A549 (cell line): ENCODE measurements at regions not wholly inside any gene's neighbourhood (a gene's known extent, or its start where the extent isn't known, plus 50 kb on each side); places are given as distances from the start of the nearest gene placed in this dataset.

Experiments
- ATAC-seq, 2 experiments: fragments of 200-7000 bp in 1 of 2; fragments of >200 bp in 1 of 2; cut with Nextera tagmentation in 1 of 2; cut with Tn5 transposase in 1 of 2; 3 replicates each; pipeline versions ENCODE4 v1.8.0 to v1.9.1; 2018 to 2020; ENCODE audit warnings: mild to moderate bottlenecking in 1 of 2, moderate library complexity in 1 of 2
- CTCF ChIA-PET: fragments of 300-600 bp; sonication (Branson Sonifier 250); formaldehyde crosslinking; extraction: SDS; loops from one replicate; lab custom pipeline; 2021; ENCODE audit warnings: antibody characterized with exemption, inconsistent platforms; lab: Yijun Ruan, JAX
- POLR2A ChIA-PET: fragments of 350-600 bp; formaldehyde crosslinking; extraction: SDS; loops from one replicate; lab custom pipeline; 2021; ENCODE audit warnings: antibody characterized with exemption, inconsistent platforms; lab: Yijun Ruan, JAX
- DNase-seq, 2 experiments: peaks; one replicate each; pipeline versions ENCODE4 v3.0.0 to v3.0.0-alpha.2; 2011 to 2016; ENCODE audit warnings: low read depth in 1 of 2, low spot score in 1 of 2
- FAIRE-seq: peaks from 2 replicates; lab custom pipeline; 2011; peaks lifted over from hg19 to GRCh38; lab: Jason Lieb, UNC
- H3K27ac ChIP-seq, 2 experiments: fragments of >200 bp; sonication (Bioruptor Twin); formaldehyde crosslinking; 3 replicates each; pipeline ENCODE4 v1.5.1; 2016 to 2017
- H3K4me1 ChIP-seq: fragments of >200 bp; sonication (Bioruptor Twin); formaldehyde crosslinking; 3 replicates; pipeline ENCODE4 v1.6.1; 2016
- H3K4me2 ChIP-seq: fragments of >200 bp; sonication (Bioruptor Twin); formaldehyde crosslinking; 3 replicates; pipeline ENCODE4 v1.6.1; 2016
- H3K4me3 ChIP-seq: fragments of >200 bp; sonication (Bioruptor Twin); formaldehyde crosslinking; 3 replicates; pipeline ENCODE4 v1.5.1; 2016
- H3K9me3 ChIP-seq: fragments of >200 bp; sonication (Bioruptor Twin); formaldehyde crosslinking; 3 replicates; pipeline ENCODE4 v1.6.1; 2016
- BCL3 ChIP-seq: fragments of >200 bp; sonication (Bioruptor Twin); formaldehyde crosslinking; IDR thresholded peaks from 3 replicates; pipeline ENCODE4 v1.6.1; 2016
- CHD2 ChIP-seq: fragments of 150-350 bp; IDR thresholded peaks from 2 replicates; pipeline ENCODE4 v1.6.1; 2014; ENCODE audit warnings: low read length; ENCODE audit not compliant: partially characterized antibody
- E2F6 ChIP-seq: IDR thresholded peaks from 2 replicates; pipeline ENCODE4 v1.6.1; 2012; ENCODE audit warnings: low read depth, borderline replicate concordance
- EHMT2 ChIP-seq: fragments of 200-600 bp; sonication (generic); IDR thresholded peaks from 2 replicates; pipeline ENCODE4 v1.6.1; 2016; ENCODE audit warnings: antibody characterized with exemption, low read depth, mild to moderate bottlenecking, moderate library complexity
- ESRRA ChIP-seq: fragments of 150-350 bp; IDR thresholded peaks from 2 replicates; pipeline ENCODE4 v1.6.1; 2014; ENCODE audit warnings: mild to moderate bottlenecking, low read length, borderline replicate concordance
- FOSL2 ChIP-seq, 2 experiments: fragments of 450-650 bp in 1 of 2; fragments of >200 bp in 1 of 2; sonication (Bioruptor Twin) in 1 of 2; formaldehyde crosslinking; IDR thresholded peaks; 2 replicates each; pipeline versions ENCODE4 v1.5.0 to v1.6.1; 2016 to 2020; ENCODE audit warnings: mild to moderate bottlenecking in 1 of 2, moderate library complexity in 1 of 2
- FOXS1 ChIP-seq: fragments of 250-450 bp; sonication (Bioruptor Pico); IDR thresholded peaks from 2 replicates; pipeline ENCODE4 v1.5.0; 2020; ENCODE audit warnings: mild to moderate bottlenecking, moderate library complexity
- GATA3 ChIP-seq: IDR thresholded peaks from 2 replicates; pipeline ENCODE4 v1.6.1; 2012; ENCODE audit warnings: borderline replicate concordance
- HOXA7 ChIP-seq: fragments of 250-450 bp; sonication (Bioruptor Pico); IDR thresholded peaks from 2 replicates; pipeline ENCODE4 v1.5.0; 2020; ENCODE audit warnings: mild to moderate bottlenecking, moderate library complexity
- JUNB ChIP-seq: fragments of >200 bp; sonication (Bioruptor Twin); formaldehyde crosslinking; IDR thresholded peaks from 2 replicates; pipeline ENCODE4 v1.6.1; 2016
- MAFK ChIP-seq: fragments of 450-650 bp; IDR thresholded peaks from 2 replicates; pipeline ENCODE4 v1.6.1; 2014; ENCODE audit not compliant: partially characterized antibody
- MAZ ChIP-seq: fragments of 150-350 bp; IDR thresholded peaks from 2 replicates; pipeline ENCODE4 v1.6.1; 2014; ENCODE audit warnings: antibody characterized with exemption, low read depth, low read length, borderline replicate concordance
- MYC ChIP-seq: IDR thresholded peaks from 2 replicates; pipeline ENCODE4 v1.6.1; 2012; ENCODE audit warnings: mild to moderate bottlenecking, inconsistent platforms, low read length, improper control_type of control experiment, borderline replicate concordance
- RNF2 ChIP-seq: fragments of 200-600 bp; sonication (generic); IDR thresholded peaks from 2 replicates; pipeline ENCODE4 v1.6.1; 2016; ENCODE audit warnings: low read depth, mild to moderate bottlenecking, antibody characterized with exemption, moderate library complexity, borderline replicate concordance
- SMC3 ChIP-seq: fragments of >200 bp; sonication (Bioruptor Twin); formaldehyde crosslinking; IDR thresholded peaks from 3 replicates; pipeline ENCODE4 v1.6.1; 2018; ENCODE audit warnings: inconsistent platforms
- SREBF2 ChIP-seq: fragments of 450-650 bp; IDR thresholded peaks from 2 replicates; pipeline ENCODE4 v1.6.1; 2014; ENCODE audit warnings: mild to moderate bottlenecking, moderate library complexity
- TFCP2L1 ChIP-seq: fragments of 250-450 bp; sonication (Bioruptor Pico); IDR thresholded peaks from 2 replicates; pipeline ENCODE4 v1.5.0; 2021; ENCODE audit warnings: mild to moderate bottlenecking
- ZFP36 ChIP-seq: fragments of 450-650 bp; IDR thresholded peaks from 2 replicates; pipeline ENCODE4 v1.6.1; 2014; ENCODE audit warnings: borderline replicate concordance; ENCODE audit not compliant: partially characterized antibody
- ZNF302 ChIP-seq: fragments of 250-450 bp; sonication (Bioruptor Pico); IDR thresholded peaks from 2 replicates; pipeline ENCODE4 v1.9.0; 2021; ENCODE audit warnings: inconsistent platforms, mild to moderate bottlenecking, moderate library complexity
- WGBS: methylation state at CpG from one replicate; pipeline ENCODE4 v1.1.6; 2017; ENCODE audit errors: missing lambda C conversion rate; 5-methylcytosine and 5-hydroxymethylcytosine counted together
- TF ChIP-seq, protein P1 (sequence below): IDR thresholded peaks from 2 replicates; pipeline ENCODE4 v1.6.1; 2012

DNA sequence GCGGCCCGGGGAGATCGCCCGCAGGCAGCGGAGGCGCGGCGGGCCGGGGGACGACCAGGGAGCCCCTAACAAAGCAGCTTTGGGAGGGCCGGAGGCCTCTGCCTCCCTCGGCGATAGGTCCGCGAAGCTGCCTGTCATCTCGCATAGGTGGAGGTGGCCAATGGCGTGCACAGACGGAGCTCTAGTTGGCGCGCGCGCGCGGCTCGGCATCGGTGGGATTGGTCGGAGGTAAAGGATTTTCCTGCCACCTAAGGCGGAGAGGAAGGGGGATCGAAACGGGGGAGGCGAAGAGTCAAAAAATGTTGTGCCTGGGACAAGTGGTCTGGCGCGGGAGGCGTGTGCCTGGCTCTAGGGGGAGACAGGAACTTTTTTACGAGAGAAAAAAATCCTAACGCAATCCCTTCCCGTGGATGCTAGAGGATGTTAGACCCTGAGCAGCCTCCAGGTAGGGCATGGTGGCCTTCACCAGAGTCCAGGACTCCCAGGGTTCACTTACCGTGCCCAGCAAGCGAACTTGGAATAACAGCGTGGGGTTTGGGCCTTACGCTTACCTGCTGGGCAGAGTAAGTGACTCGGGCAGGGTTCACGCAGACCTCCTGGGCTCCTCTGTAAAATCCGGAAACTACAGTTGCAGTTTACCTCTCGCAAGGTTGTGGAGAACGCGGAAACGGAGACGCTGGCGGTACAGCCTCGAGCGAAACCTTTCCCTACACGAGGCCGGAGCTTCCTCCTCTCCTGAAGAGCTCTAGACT, 99.9 kb upstream of the SOD1 start:
- no peaks in the 10 kb centered on the region for H3K9me3 ChIP-seq
- FAIRE-seq (no peak), ATAC-seq (peak; percentile 95 to 97), DNase-seq (peak; percentile 83 to 94)
- peaks cover 10% of the 10 kb centered on the region; the same call in 1 of the 3 replicates for H3K4me1 ChIP-seq
- 17% methylated on average over 30 of the region's 54 CpGs for WGBS
- CTCF ChIA-PET = interaction anchor here (0.7 to 6.1 kb wide), 8 partner anchors 11 to 365 kb away, joined by 3 to 29 read pairs (median 4); no protein-coding TSS in a partner anchor
- peak; percentile 23; the same call in 1 of the 2 replicates for TF ChIP-seq E2F6
- TF ChIP-seq ZFP36 = no peak
- no peak for TF ChIP-seq RNF2
- no peak for TF ChIP-seq ZNF302 (CRISPR knock-in tag)
- TF ChIP-seq, protein P1, sequence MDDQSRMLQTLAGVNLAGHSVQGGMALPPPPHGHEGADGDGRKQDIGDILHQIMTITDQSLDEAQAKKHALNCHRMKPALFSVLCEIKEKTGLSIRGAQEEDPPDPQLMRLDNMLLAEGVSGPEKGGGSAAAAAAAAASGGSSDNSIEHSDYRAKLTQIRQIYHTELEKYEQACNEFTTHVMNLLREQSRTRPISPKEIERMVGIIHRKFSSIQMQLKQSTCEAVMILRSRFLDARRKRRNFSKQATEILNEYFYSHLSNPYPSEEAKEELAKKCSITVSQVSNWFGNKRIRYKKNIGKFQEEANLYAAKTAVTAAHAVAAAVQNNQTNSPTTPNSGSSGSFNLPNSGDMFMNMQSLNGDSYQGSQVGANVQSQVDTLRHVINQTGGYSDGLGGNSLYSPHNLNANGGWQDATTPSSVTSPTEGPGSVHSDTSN = peak; percentile 94
- peak overlapping the region; percentile 46 for H3K4me3 ChIP-seq
- H3K4me2 ChIP-seq = peak overlapping the region; percentile 72
- POLR2A ChIA-PET = interaction anchor here (0.7 to 0.8 kb wide), 2 partner anchors 143 to 192 kb away, joined by 4 to 5 read pairs; no protein-coding TSS in a partner anchor
- H3K27ac ChIP-seq = peak overlapping the region in 1 of 2 experiments; percentile 83; a peak in 4 of 6 replicates

- ChIA-PET CTCF (interaction anchor here (0.6 to 6.1 kb wide), 9 partner anchors 11 to 365 kb away, joined by 3 to 29 read pairs (median 3); no protein-coding TSS in a partner anchor), POLR2A (interaction anchor here (0.7 to 0.8 kb wide), 2 partner anchors 143 to 192 kb away, joined by 4 to 5 read pairs; no protein-coding TSS in a partner anchor)
- Histone ChIP-seq H3K27ac (peak overlapping the region in 1 of 2 experiments; percentile 83; a peak in 5 of 6 replicates), H3K4me3 (peak overlapping the region; percentile 46), H3K4me2 (peak overlapping the region; percentile 97), H3K4me1 (peaks cover 15% of the 10 kb centered on the region; the same call in 1 of the 3 replicates), H3K9me3 (no peaks in the 10 kb centered on the region)
- WGBS = no CpG with 5 or more reads among the region's 59 CpGs
- no peak for TF ChIP-seq TFCP2L1
- TF ChIP-seq MAZ = no peak
- no peak for TF ChIP-seq EHMT2
- TF ChIP-seq CHD2 = no peak
- ATAC-seq = peak; percentile 96
- peak; percentile 88 to 89 for DNase-seq
- no peak for FAIRE-seq
Observed at GRCh38 chr21:31558962-31559367, 100.5 kb upstream of the SOD1 start.

DNA sequence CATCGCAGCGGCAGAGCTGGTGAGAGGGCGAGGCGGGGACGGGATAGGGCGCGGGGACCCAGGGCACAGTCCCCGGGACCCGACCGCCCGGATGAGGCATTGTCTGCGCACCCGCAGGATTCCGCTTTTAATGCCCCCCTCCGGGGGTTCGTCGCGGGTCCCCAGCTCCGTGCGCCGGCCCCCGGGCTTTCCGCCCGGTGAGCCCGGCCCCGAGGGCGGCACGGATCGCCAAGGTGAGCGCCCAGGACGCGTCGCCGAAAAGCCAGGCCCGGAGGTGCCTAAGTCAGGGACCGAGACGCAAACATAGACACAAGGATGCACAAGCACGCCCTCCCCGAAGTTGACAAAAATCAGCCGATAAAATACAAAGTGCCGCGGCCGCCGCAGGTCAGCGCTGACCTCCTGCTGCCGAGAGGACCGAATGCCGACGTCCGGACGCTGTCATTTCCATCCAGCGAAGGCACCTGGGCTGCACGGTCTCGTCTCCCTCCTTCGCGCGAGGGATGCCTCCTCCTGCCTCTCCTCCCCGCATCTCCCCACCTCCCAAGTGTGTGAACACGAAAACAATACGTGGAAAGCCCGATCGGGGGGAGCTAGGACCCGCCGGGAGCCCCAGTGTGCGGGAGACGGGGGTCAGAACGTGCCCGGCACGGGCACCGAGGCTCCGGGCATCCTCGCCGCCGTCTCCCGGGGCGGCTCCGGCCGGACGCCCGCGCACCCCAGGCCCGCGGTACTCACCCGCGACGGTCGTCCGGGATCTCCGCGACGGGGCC, 101.1 kb upstream of the SOD1 start:
- ATAC-seq (peak in 1 of 2 experiments; percentile 54; a peak in 3 of 6 replicates), FAIRE-seq (no peak), DNase-seq (no peak)
- Histone ChIP-seq H3K4me2 (peak overlapping the region; percentile 97), H3K9me3 (no peaks in the 10 kb centered on the region), H3K27ac (peak overlapping the region in 1 of 2 experiments; percentile 82; a peak in 4 of 6 replicates), H3K4me3 (peak overlapping the region; percentile 46), H3K4me1 (peaks cover 15% of the 10 kb centered on the region; the same call in 1 of the 3 replicates)
- ChIA-PET CTCF (interaction anchor here (0.6 to 6.1 kb wide), 7 partner anchors 10 to 344 kb away, joined by 3 to 29 read pairs (median 4); no protein-coding TSS in a partner anchor), POLR2A (interaction anchor here (0.8 kb wide), 1 partner anchor 191 kb away, joined by 4 read pairs; no protein-coding TSS in a partner anchor)
- WGBS = 0% methylated on average over 8 of the region's 91 CpGs
- TF ChIP-seq BCL3 (no peak), MAFK (no peak), CHD2 (no peak), SMC3 (no peak), GATA3 (no peak), HOXA7 (CRISPR knock-in tag) (no peak), FOXS1 (CRISPR knock-in tag) (no peak), JUNB (no peak), ESRRA (no peak), MYC (no peak), SREBF2 (no peak), FOSL2 (IDR thresholded peaks at IDR 0.05) (no peak), FOSL2 (CRISPR knock-in tag; IDR thresholded peaks at IDR 0.05) (no peak)
